K562 (cell line): ENCODE measurements at regions not wholly inside any gene's neighbourhood (a gene's known extent, or its start where the extent isn't known, plus 50 kb on each side); places are given as distances from the start of the nearest gene placed in this dataset.
A peak's percentile ranks its signal among the peaks of the same experiment; 100 is the strongest.

Experiments
- ATAC-seq: fragments of 200-7000 bp; cut with Tn5 transposase; 3 replicates; pipeline ENCODE4 v1.9.1; 2020; ENCODE audit warnings: moderate library complexity
- BruUV-seq: library from RNA; stranded (reverse); fragments of 400-500 nt; replicated peaks from 2 replicates; lab custom pipeline; 2021; lab: Mats Ljungman, UMichigan
- CTCF ChIA-PET: fragments of 300-600 bp; formaldehyde crosslinking; extraction: SDS; loops from one replicate; lab custom pipeline; 2021; ENCODE audit warnings: low intra/inter-chr PET ratio; lab: Yijun Ruan, JAX
- POLR2A ChIA-PET: fragments of 300-600, 350-650 bp; sonication (Branson Sonifier 250); formaldehyde crosslinking; extraction: SDS; loops from one replicate; lab custom pipeline; 2021; ENCODE audit warnings: antibody characterized with exemption, inconsistent platforms; lab: Yijun Ruan, JAX
- DNase-seq, 4 experiments: peaks; one replicate each; pipeline versions ENCODE4 v3.0.0 to v3.0.0-alpha.2; 2011 to 2018; ENCODE audit warnings: low spot score in 3 of 4, mixed read lengths in 3 of 4; ENCODE audit errors: extremely low read depth in 1 of 4
- FAIRE-seq: peaks from 2 replicates; lab custom pipeline; 2011; peaks lifted over from hg19 to GRCh38; lab: Jason Lieb, UNC
- H2AFZ ChIP-seq: 2 replicates; pipeline ENCODE4 v1.6.0; 2011; ENCODE audit warnings: low read depth, low read length, control low read depth, inconsistent platforms
- H3K27ac ChIP-seq: fragments of 200-600 bp; 3 replicates; pipeline ENCODE4 v1.8.0; 2011; ENCODE audit warnings: low read depth, mild to moderate bottlenecking, control low read depth, inconsistent platforms, low read length, moderate library complexity, mixed read lengths; ENCODE audit errors: extremely low read depth
- H3K27me3 ChIP-seq, 2 experiments: fragments of 300-600 bp in 1 of 2; 2 replicates in 1 of 2; 3 replicates in 1 of 2; pipeline versions ENCODE4 v1.6.0 to v1.8.0; 2011; ENCODE audit warnings: inconsistent platforms in 2 of 2, low read length in 2 of 2, mild to moderate bottlenecking in 1 of 2, mixed read lengths in 1 of 2, moderate library complexity in 1 of 2; ENCODE audit not compliant: control insufficient read depth in 2 of 2, insufficient read depth in 2 of 2
- H3K36me3 ChIP-seq: fragments of 300-600 bp; 3 replicates; pipeline ENCODE4 v1.8.0; 2011; ENCODE audit warnings: mild to moderate bottlenecking, low read length, inconsistent platforms; ENCODE audit not compliant: control insufficient read depth, insufficient read depth
- H3K4me1 ChIP-seq, 2 experiments: fragments of 200-600 bp in 1 of 2; replicated peaks in 1 of 2; 2 replicates in 1 of 2; 3 replicates in 1 of 2; pipeline versions ENCODE4 v1.5.1 to v1.8.0; 2011; ENCODE audit warnings: inconsistent platforms in 2 of 2, low read length in 2 of 2, mild to moderate bottlenecking in 1 of 2, mixed read lengths in 1 of 2, moderate library complexity in 1 of 2; ENCODE audit not compliant: control insufficient read depth in 2 of 2, insufficient read depth in 2 of 2
- H3K4me2 ChIP-seq: 2 replicates; pipeline ENCODE4 v1.6.1; 2011; ENCODE audit warnings: low read length, control low read depth, inconsistent platforms, mixed read lengths; ENCODE audit not compliant: insufficient read depth
- H3K4me3 ChIP-seq: fragments of 200-600 bp; sonication (generic), shearing (Covaris generic); 2 replicates; pipeline ENCODE4 v1.5.1; 2016; ENCODE audit warnings: control low read depth, inconsistent platforms
- H3K79me2 ChIP-seq: fragments of 200-600 bp; 3 replicates; pipeline ENCODE4 v1.8.0; 2011; ENCODE audit warnings: low read length, inconsistent platforms; ENCODE audit not compliant: control insufficient read depth, insufficient read depth
- H3K9ac ChIP-seq, 2 experiments: 2 replicates each; pipeline versions ENCODE4 v1.6.0 to v1.6.1; 2011; ENCODE audit warnings: low read depth in 2 of 2, low read length in 2 of 2, control low read depth in 1 of 2, inconsistent platforms in 1 of 2, mild to moderate bottlenecking in 1 of 2, mixed read lengths in 1 of 2; ENCODE audit not compliant: insufficient read depth in 1 of 2
- H3K9me1 ChIP-seq: one replicate; pipeline ENCODE4 v1.6.0; 2011; ENCODE audit warnings: inconsistent platforms, mild to moderate bottlenecking, low read length, moderate library complexity; ENCODE audit not compliant: control insufficient read depth, insufficient read depth
- H3K9me3 ChIP-seq: replicated peaks from 2 replicates; pipeline ENCODE4 v1.5.1; 2011; ENCODE audit warnings: low read depth, low read length, inconsistent platforms; ENCODE audit not compliant: control insufficient read depth, insufficient read depth
- H4K20me1 ChIP-seq: replicated peaks from 2 replicates; pipeline ENCODE4 v1.6.1; 2011; ENCODE audit warnings: low read length, inconsistent platforms, mixed read lengths; ENCODE audit not compliant: control insufficient read depth, insufficient read depth
- FOSL1 ChIP-seq: fragments of 200-800 bp; sonication (Bioruptor generic); conservative IDR thresholded peaks from 2 replicates; pipeline ENCODE4 v1.6.1; 2016; ENCODE audit warnings: missing genetic modification characterization, missing compliant biosample characterization
- FOXA3 ChIP-seq, 2 experiments: fragments of 450-650 bp in 1 of 2; sonication (generic) in 1 of 2; formaldehyde crosslinking; IDR thresholded peaks in 1 of 2; conservative IDR thresholded peaks in 1 of 2; 2 replicates each; pipeline versions ENCODE4 v1.4.0 to v1.8.0; 2020 to 2022; ENCODE audit warnings: mild to moderate bottlenecking in 2 of 2, missing genetic modification reagents in 1 of 2
- JUND ChIP-seq, 2 experiments: IDR thresholded peaks; 2 replicates in 1 of 2; 3 replicates in 1 of 2; pipeline ENCODE4 v1.6.1; 2011; ENCODE audit warnings: borderline replicate concordance in 2 of 2, low read depth in 2 of 2, low read length in 2 of 2, improper control_type of control experiment in 1 of 2, missing biosample characterization in 1 of 2, missing genetic modification characterization in 1 of 2, missing genetic modification reagents in 1 of 2
- KLF13 ChIP-seq: fragments of 450-650 bp; IDR thresholded peaks from 2 replicates; pipeline ENCODE4 v1.6.1; 2016; ENCODE audit warnings: missing genetic modification characterization, low read depth, mild to moderate bottlenecking, missing compliant biosample characterization, moderate library complexity, borderline replicate concordance
- KLF16 ChIP-seq: IDR thresholded peaks from 2 replicates; pipeline ENCODE4 v1.6.1; 2016; ENCODE audit warnings: antibody characterized with exemption
- MAZ ChIP-seq, 2 experiments: fragments of 450-650 bp in 1 of 2; sonication (generic) in 1 of 2; formaldehyde crosslinking; IDR thresholded peaks in 1 of 2; conservative IDR thresholded peaks in 1 of 2; 2 replicates each; pipeline versions ENCODE4 v1.4.0 to v1.5.0; 2020; ENCODE audit warnings: mild to moderate bottlenecking in 1 of 2, missing genetic modification reagents in 1 of 2
- MEF2A ChIP-seq: IDR thresholded peaks from 2 replicates; pipeline ENCODE4 v1.6.1; 2011; ENCODE audit warnings: low read depth, mild to moderate bottlenecking, low read length, moderate library complexity; ENCODE audit not compliant: control insufficient read depth
- NFE2 ChIP-seq: IDR thresholded peaks from 2 replicates; pipeline ENCODE4 v1.6.1; 2014; ENCODE audit warnings: antibody characterized with exemption, low read depth
- PHF8 ChIP-seq: fragments of 200-600 bp; sonication (generic); IDR thresholded peaks from 2 replicates; pipeline ENCODE4 v1.6.1; 2012; ENCODE audit warnings: mixed run types, mild to moderate bottlenecking, inconsistent platforms, low read length, moderate library complexity, borderline replicate concordance
- RAD51 ChIP-seq: fragments of 450-650 bp; IDR thresholded peaks from 2 replicates; pipeline ENCODE4 v1.7.1; 2016; ENCODE audit warnings: low read depth, mild to moderate bottlenecking, borderline replicate concordance
- SRSF9 ChIP-seq: fragments of 200-400 bp; formaldehyde crosslinking; IDR thresholded peaks from 2 replicates; pipeline ENCODE4 v1.6.1; 2017; ENCODE audit warnings: low read depth, low read length, borderline replicate concordance
- TFAM ChIP-seq: fragments of 250-450 bp; sonication (Bioruptor Pico); conservative IDR thresholded peaks from 2 replicates; pipeline ENCODE4 v1.5.0; 2021; ENCODE audit warnings: mild to moderate bottlenecking, moderate library complexity
- WGBS: fragments of 100-300 bp; shearing (Covaris generic); methylation state at CpG from one replicate; pipeline ENCODE4 v1.1.6; 2016; ENCODE audit warnings: low coverage, mixed read lengths; ENCODE audit not compliant: insufficient coverage; ENCODE audit errors: missing lambda C conversion rate; 5-methylcytosine and 5-hydroxymethylcytosine counted together
- in situ Hi-C: fragments of 300-500 bp; cut with MboI; formaldehyde crosslinking; loops from 4 replicates; pipeline ENCODE4 v1.15.0; 2018; ENCODE audit warnings: inconsistent platforms, mixed read lengths
- intact Hi-C: fragments of 100-400 bp; cut with micrococcal nuclease; formaldehyde crosslinking; loops from 2 replicates; pipeline ENCODE4 v1.14.2; 2022
- TF ChIP-seq, protein P1 (sequence below), 2 experiments: fragments of 450-650 bp in 1 of 2; sonication (generic) in 1 of 2; formaldehyde crosslinking in 1 of 2; IDR thresholded peaks in 1 of 2; conservative IDR thresholded peaks in 1 of 2; 2 replicates each; pipeline versions ENCODE4 v1.6.1 to v1.8.1; 2016 to 2023; ENCODE audit warnings: mild to moderate bottlenecking in 2 of 2, moderate library complexity in 2 of 2, inconsistent platforms in 1 of 2, missing genetic modification reagents in 1 of 2

DNA sequence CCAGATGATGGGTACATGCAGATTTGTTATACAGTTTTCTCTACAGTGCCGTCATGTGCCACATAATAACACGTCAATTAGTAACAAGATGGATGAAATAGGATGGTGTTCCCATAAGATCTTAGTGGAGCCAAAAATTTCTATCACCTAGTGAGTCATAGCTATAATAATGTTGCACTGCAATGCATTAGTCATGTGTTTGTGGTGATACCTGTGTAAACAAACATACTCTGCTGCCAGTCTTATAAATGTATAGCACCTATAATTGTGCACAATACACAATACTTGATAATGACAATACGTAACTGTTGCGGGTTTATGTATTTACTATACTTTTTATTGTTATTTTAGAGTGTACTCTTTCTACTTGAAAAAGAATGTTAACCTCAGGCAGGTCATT, 865.4 kb downstream of the MAT2B start:
- CTCF ChIA-PET: no interaction called here
- WGBS: 90% methylated on average over 4 of the region's 4 CpGs

More for the DNA sequence above, 865.4 kb downstream of the MAT2B start:
- Histone ChIP-seq H3K4me1 (peaks cover 0 to 5% of the 10 kb centered on the region in 2 experiments; a peak in 1 of 5 replicates), H3K36me3 (no peaks in the 10 kb centered on the region), H3K9ac (no peak overlapping the region), H3K27me3 (no peaks in the 10 kb centered on the region)
- ATAC-seq (no peak), FAIRE-seq (no peak)
- TF ChIP-seq SRSF9 (no peak), NFE2 (no peak), MAZ (CRISPR knock-in tag; conservative IDR thresholded peaks at IDR 0.05 in 1 of 2, IDR thresholded peaks at IDR 0.05 in 1 of 2) (no peak), FOXA3 (CRISPR knock-in tag; conservative IDR thresholded peaks at IDR 0.05 in 1 of 2, IDR thresholded peaks at IDR 0.05 in 1 of 2) (peak in 1 of 2 experiments; percentile 46; a peak in 1 of 4 replicates), TFAM (CRISPR knock-in tag) (no peak), FOSL1 (peak; percentile 51; the same call in 1 of the 2 replicates), KLF13 (tag) (no peak), JUND (IDR thresholded peaks at IDR 0.05; ENCODE audit: borderline replicate concordance, low read depth, low read length) (peak; percentile 19; the same call in 1 of the 2 replicates), JUND (tag; IDR thresholded peaks at IDR 0.05; ENCODE audit: borderline replicate concordance, low read depth, low read length) (no peak), PHF8 (no peak), MEF2A (no peak), KLF16 (no peak), RAD51 (no peak)
- TF ChIP-seq, protein P1, sequence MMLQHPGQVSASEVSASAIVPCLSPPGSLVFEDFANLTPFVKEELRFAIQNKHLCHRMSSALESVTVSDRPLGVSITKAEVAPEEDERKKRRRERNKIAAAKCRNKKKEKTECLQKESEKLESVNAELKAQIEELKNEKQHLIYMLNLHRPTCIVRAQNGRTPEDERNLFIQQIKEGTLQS (IDR thresholded peaks at IDR 0.05): peak; percentile 72
- TF ChIP-seq, protein P1 (CRISPR knock-in tag; conservative IDR thresholded peaks at IDR 0.05): no peak
- TF ChIP-seq, all 486 proteins: peak for 4
- H3K4me2 ChIP-seq: no peak overlapping the region
- no TSS peak for BruUV-seq
- no peak overlapping the region for H3K27ac ChIP-seq
- in situ Hi-C loops (loop anchor here (25.0 kb wide), 1 partner anchor 859 kb away; the partner anchor contains the start of gene MAT2B), intact Hi-C loops (no loop called here)
- no peaks in the 10 kb centered on the region for H4K20me1 ChIP-seq
- no peaks in the 10 kb centered on the region for H3K9me1 ChIP-seq
- no peaks in the 10 kb centered on the region for H3K9me3 ChIP-seq
- DNase-seq: no peak
- POLR2A ChIA-PET: interaction anchor here (0.6 kb wide), 1 partner anchor 58 kb away, joined by 3 read pairs; no protein-coding TSS in a partner anchor
- H3K79me2 ChIP-seq: no peaks in the 10 kb centered on the region
- H3K4me3 ChIP-seq: no peak overlapping the region
- no peak overlapping the region for H2AFZ ChIP-seq
